ENCODE measurements at regions not wholly inside any gene's neighbourhood (a gene's known extent, or its start where the extent isn't known, plus 50 kb on each side); places are given as distances from the start of the nearest gene placed in this dataset.

- no peak for TF ChIP-seq KLF16 (IDR thresholded peaks at IDR 0.05)
- no peak for TF ChIP-seq TSHZ1 (CRISPR knock-in tag; IDR thresholded peaks at IDR 0.05)
- TF ChIP-seq TEAD1 (CRISPR knock-in tag; IDR thresholded peaks at IDR 0.05): no peak
- no peak for TF ChIP-seq POU5F1 (IDR thresholded peaks at IDR 0.05; ENCODE audit: borderline replicate concordance, low read depth, low read length, partially characterized antibody)
- no peak for TF ChIP-seq GTF2B (IDR thresholded peaks at IDR 0.05; ENCODE audit: extremely low read depth, insufficient read length)
- no peak for TF ChIP-seq KDM4B (IDR thresholded peaks at IDR 0.05; ENCODE audit: borderline replicate concordance in 2 of 2, low read depth in 1 of 2)
Observed at GRCh38 chr11:119924017-119924416, 195.0 kb upstream of the NECTIN1 start (continued).

GRCh38 chr11:119921571-119921970 is 192.6 kb upstream of the NECTIN1 start:
- H3K4me1 ChIP-seq (replicated peaks in 1 of 2; ENCODE audit: control insufficient read depth in 2 of 2, insufficient read depth in 2 of 2, low read length in 2 of 2): no peaks in the 10 kb centered on the region
- WGBS (ENCODE audit: insufficient coverage, low coverage, missing lambda C conversion rate): 3% methylated on average over 8 of the region's 8 CpGs
- ATAC-seq: no peak
- no peak overlapping the region for H3K4me2 ChIP-seq (ENCODE audit: insufficient read depth, low read length)
- in situ Hi-C loops (cut with MboI): no loop called here
- POLR2A ChIA-PET: interaction anchor here (0.6 kb wide), 1 partner anchor 81 kb away, joined by 3 read pairs; no protein-coding TSS in a partner anchor
- H3K9me3 ChIP-seq (replicated peaks; ENCODE audit: control insufficient read depth, insufficient read depth, low read depth, low read length): no peaks in the 10 kb centered on the region
- no peak overlapping the region for H3K4me3 ChIP-seq
- H3K27ac ChIP-seq (ENCODE audit: extremely low read depth, low read depth, low read length): no peak overlapping the region
- no peaks in the 10 kb centered on the region for H3K36me3 ChIP-seq (ENCODE audit: control insufficient read depth, insufficient read depth, low read length)
- no peaks in the 10 kb centered on the region for H4K20me1 ChIP-seq (replicated peaks; ENCODE audit: control insufficient read depth, insufficient read depth, low read length)
- intact Hi-C loops (cut with micrococcal nuclease): no loop called here
- BruUV-seq (replicated peaks): no TSS peak
- no peak for DNase-seq (ENCODE audit: extremely low read depth in 1 of 4, low spot score in 3 of 4)
- H3K27me3 ChIP-seq (ENCODE audit: control insufficient read depth in 2 of 2, insufficient read depth in 2 of 2, low read length in 2 of 2): peaks cover 11 to 40% of the 10 kb centered on the region in 2 experiments; a peak in 4 of 5 replicates
- no peak overlapping the region for H3K9ac ChIP-seq (ENCODE audit: insufficient read depth in 1 of 2, low read depth in 2 of 2, low read length in 2 of 2)
- no peaks in the 10 kb centered on the region for H3K9me1 ChIP-seq (ENCODE audit: control insufficient read depth, insufficient read depth, low read length)
- no peak overlapping the region for H2AFZ ChIP-seq (ENCODE audit: low read depth, low read length)
- H3K79me2 ChIP-seq (ENCODE audit: control insufficient read depth, insufficient read depth, low read length): no peaks in the 10 kb centered on the region
- CTCF ChIA-PET (ENCODE audit: low intra/inter-chr PET ratio): no interaction called here
- FAIRE-seq: no peak
- no peak for TF ChIP-seq TOE1 (IDR thresholded peaks at IDR 0.05; ENCODE audit: borderline replicate concordance)
- TF ChIP-seq TOE1 (CRISPR knock-in tag; IDR thresholded peaks at IDR 0.05; ENCODE audit: borderline replicate concordance, low read depth): no peak
- TF ChIP-seq ELK1 (CRISPR knock-in tag; IDR thresholded peaks at IDR 0.05): no peak
- no peak for TF ChIP-seq KAT8 (IDR thresholded peaks at IDR 0.05; ENCODE audit: low read depth)
- no peak for TF ChIP-seq TCF3 (CRISPR knock-in tag; IDR thresholded peaks at IDR 0.05)
- TF ChIP-seq ZBTB2 (IDR thresholded peaks at IDR 0.05): no peak
- no peak for TF ChIP-seq RFX1 (IDR thresholded peaks at IDR 0.05)
- TF ChIP-seq NR2C2 (CRISPR knock-in tag; IDR thresholded peaks at IDR 0.05): no peak
- no peak for TF ChIP-seq NR2C2 (tag; IDR thresholded peaks at IDR 0.05)
- no peak for TF ChIP-seq ZFPM2 (CRISPR knock-in tag; IDR thresholded peaks at IDR 0.05)

Data from K562 (cell line).